ENCODE measurements at regions not wholly inside any gene's neighbourhood (a gene's known extent, or its start where the extent isn't known, plus 50 kb on each side); places are given as distances from the start of the nearest gene placed in this dataset.
"Not testable (repeated sequence)": the region's sequence is repeated elsewhere in the genome, so short reads cannot be mapped to it uniquely, and the experiment has no call there.

GRCh38 chr6:67986694-67987232, 648.3 kb upstream of the ADGRB3 start:
- no peak for DNase-seq

- DNase-seq = no peak
Observed at GRCh38 chr6:67976486-67976885, 658.6 kb upstream of the ADGRB3 start.

GRCh38 chr6:67974931-67975330, 660.2 kb upstream of the ADGRB3 start:
- DNase-seq = no peak

- DNase-seq = no peak
Observed at GRCh38 chr6:67971812-67972211, 663.3 kb upstream of the ADGRB3 start.

GRCh38 chr6:67966830-67967229, 668.3 kb upstream of the ADGRB3 start:
- DNase-seq = no peak

GRCh38 chr6:67956352-67956751, 678.7 kb upstream of the ADGRB3 start:
- no peak for DNase-seq

- DNase-seq = no peak
Observed at GRCh38 chr6:67952948-67953347, 682.1 kb upstream of the ADGRB3 start.

GRCh38 chr6:67952121-67952520, 683.0 kb upstream of the ADGRB3 start:
- DNase-seq = no peak

GRCh38 chr6:67947762-67948161, 687.3 kb upstream of the ADGRB3 start:
- not testable (repeated sequence) for DNase-seq

GRCh38 chr6:67935976-67936477, 699.1 kb upstream of the ADGRB3 start:
- no peak for DNase-seq

GRCh38 chr6:67933278-67933677, 701.8 kb upstream of the ADGRB3 start:
- DNase-seq = no peak

- not testable (repeated sequence) for DNase-seq
Observed at GRCh38 chr6:67922588-67922987, 712.5 kb upstream of the ADGRB3 start.

- DNase-seq = not testable (repeated sequence)
Observed at GRCh38 chr6:67920040-67920439, 715.0 kb upstream of the ADGRB3 start.

- no peak for DNase-seq
Observed at GRCh38 chr6:67916399-67916798, 718.7 kb upstream of the ADGRB3 start.

- DNase-seq = no peak
Observed at GRCh38 chr6:67914419-67914818, 720.7 kb upstream of the ADGRB3 start.

GRCh38 chr6:67909354-67909753, 725.7 kb upstream of the ADGRB3 start:
- DNase-seq = no peak

GRCh38 chr6:67908379-67908778, 726.7 kb upstream of the ADGRB3 start:
- DNase-seq = no peak

GRCh38 chr6:67904735-67905134, 730.3 kb upstream of the ADGRB3 start:
- not testable (repeated sequence) for DNase-seq

- DNase-seq = no peak
Observed at GRCh38 chr6:67898875-67899274, 736.2 kb upstream of the ADGRB3 start.

- DNase-seq = no peak
Observed at GRCh38 chr6:67897998-67898607, 737.0 kb upstream of the ADGRB3 start.

- no peak for DNase-seq
Observed at GRCh38 chr6:67896476-67896875, 738.6 kb upstream of the ADGRB3 start.

- DNase-seq = no peak
Observed at GRCh38 chr6:67889682-67889995, 745.4 kb upstream of the ADGRB3 start.

- no peak for DNase-seq
Observed at GRCh38 chr6:67888886-67889681, 746.0 kb upstream of the ADGRB3 start.

GRCh38 chr6:67888546-67888885, 746.6 kb upstream of the ADGRB3 start:
- no peak for DNase-seq

All from right hindlimb (tissue), 1 donor.